HG02970 (cell line): ENCODE measurements at regions not wholly inside any gene's neighbourhood (a gene's known extent, or its start where the extent isn't known, plus 50 kb on each side); places are given as distances from the start of the nearest gene placed in this dataset.
"Not testable (repeated sequence)": the region's sequence is repeated elsewhere in the genome, so short reads cannot be mapped to it uniquely, and the experiment has no call there.

Source experiments
- ATAC-seq: cut with Tn5 transposase; IDR thresholded peaks from one replicate; pipeline ENCODE4 v1.9.1; 2021; ENCODE audit warnings: mild to moderate bottlenecking, moderate library complexity, moderate number of reproducible peaks; ENCODE audit not compliant: unreplicated experiment, low FRiP score

GRCh38 chr11:41675205-41675604 lies 215.8 kb upstream of the LRRC4C start:
- no peak for ATAC-seq

GRCh38 chr11:41713030-41713429 lies 253.6 kb upstream of the LRRC4C start:
- no peak for ATAC-seq

GRCh38 chr11:41714101-41714500 lies 254.6 kb upstream of the LRRC4C start:
- no peak for ATAC-seq

- ATAC-seq = no peak
Observed at GRCh38 chr11:41716862-41717261, 257.4 kb upstream of the LRRC4C start.

GRCh38 chr11:41720761-41721160 lies 261.3 kb upstream of the LRRC4C start:
- ATAC-seq = no peak

- not testable (repeated sequence) for ATAC-seq
Observed at GRCh38 chr11:41728161-41728560, 268.7 kb upstream of the LRRC4C start.

- ATAC-seq = no peak
Observed at GRCh38 chr11:41775296-41775695, 315.8 kb upstream of the LRRC4C start.

- no peak for ATAC-seq
Observed at GRCh38 chr11:41779401-41779960, 320.0 kb upstream of the LRRC4C start.

GRCh38 chr11:41781441-41781840 lies 322.0 kb upstream of the LRRC4C start:
- ATAC-seq = no peak

- ATAC-seq = no peak
Observed at GRCh38 chr11:41784513-41785335, 325.3 kb upstream of the LRRC4C start.

GRCh38 chr11:41786087-41786486 lies 326.6 kb upstream of the LRRC4C start:
- no peak for ATAC-seq

GRCh38 chr11:41788177-41788576 lies 328.7 kb upstream of the LRRC4C start:
- no peak for ATAC-seq

- no peak for ATAC-seq
Observed at GRCh38 chr11:41789376-41789775, 329.9 kb upstream of the LRRC4C start.

GRCh38 chr11:41795004-41795403 lies 335.6 kb upstream of the LRRC4C start:
- ATAC-seq = no peak

- ATAC-seq = no peak
Observed at GRCh38 chr11:41799754-41800153, 340.3 kb upstream of the LRRC4C start.

GRCh38 chr11:41803895-41804294 lies 344.4 kb upstream of the LRRC4C start:
- ATAC-seq = no peak

- no peak for ATAC-seq
Observed at GRCh38 chr11:41816396-41816795, 356.9 kb upstream of the LRRC4C start.

- not testable (repeated sequence) for ATAC-seq
Observed at GRCh38 chr11:41824287-41824686, 364.8 kb upstream of the LRRC4C start.

- no peak for ATAC-seq
Observed at GRCh38 chr11:41826085-41826484, 366.6 kb upstream of the LRRC4C start.

GRCh38 chr11:41836431-41836830 lies 377.0 kb upstream of the LRRC4C start:
- ATAC-seq = no peak

- no peak for ATAC-seq
Observed at GRCh38 chr11:41842673-41843072, 383.2 kb upstream of the LRRC4C start.

- no peak for ATAC-seq
Observed at GRCh38 chr11:41845066-41845465, 385.6 kb upstream of the LRRC4C start.
